ENCODE measurements at regions not wholly inside any gene's neighbourhood (a gene's known extent, or its start where the extent isn't known, plus 50 kb on each side); places are given as distances from the start of the nearest gene placed in this dataset.

DNA sequence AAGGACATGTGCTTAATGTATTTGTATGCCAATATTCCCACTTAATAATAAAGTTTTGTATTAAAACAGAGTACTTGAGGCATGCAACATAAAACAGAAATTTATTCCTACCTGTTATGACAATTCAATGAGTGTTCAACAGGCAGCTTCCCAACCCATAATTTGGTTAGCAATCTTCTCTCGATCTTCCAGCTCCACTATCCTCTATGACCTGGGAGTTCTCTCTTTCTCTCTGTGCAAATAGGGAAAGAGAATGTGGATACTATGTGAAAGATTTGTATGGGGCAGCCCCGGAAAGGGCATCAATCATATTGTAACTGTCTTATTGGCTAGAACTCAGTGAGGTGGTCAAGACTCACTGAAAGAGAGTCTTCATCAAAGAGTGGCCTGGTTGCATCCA lies 644.9 kb upstream of the PCDH20 start:
- TF ChIP-seq, protein P1, sequence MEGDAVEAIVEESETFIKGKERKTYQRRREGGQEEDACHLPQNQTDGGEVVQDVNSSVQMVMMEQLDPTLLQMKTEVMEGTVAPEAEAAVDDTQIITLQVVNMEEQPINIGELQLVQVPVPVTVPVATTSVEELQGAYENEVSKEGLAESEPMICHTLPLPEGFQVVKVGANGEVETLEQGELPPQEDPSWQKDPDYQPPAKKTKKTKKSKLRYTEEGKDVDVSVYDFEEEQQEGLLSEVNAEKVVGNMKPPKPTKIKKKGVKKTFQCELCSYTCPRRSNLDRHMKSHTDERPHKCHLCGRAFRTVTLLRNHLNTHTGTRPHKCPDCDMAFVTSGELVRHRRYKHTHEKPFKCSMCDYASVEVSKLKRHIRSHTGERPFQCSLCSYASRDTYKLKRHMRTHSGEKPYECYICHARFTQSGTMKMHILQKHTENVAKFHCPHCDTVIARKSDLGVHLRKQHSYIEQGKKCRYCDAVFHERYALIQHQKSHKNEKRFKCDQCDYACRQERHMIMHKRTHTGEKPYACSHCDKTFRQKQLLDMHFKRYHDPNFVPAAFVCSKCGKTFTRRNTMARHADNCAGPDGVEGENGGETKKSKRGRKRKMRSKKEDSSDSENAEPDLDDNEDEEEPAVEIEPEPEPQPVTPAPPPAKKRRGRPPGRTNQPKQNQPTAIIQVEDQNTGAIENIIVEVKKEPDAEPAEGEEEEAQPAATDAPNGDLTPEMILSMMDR (IDR thresholded peaks at IDR 0.05; ENCODE audit: insufficient read depth, low read length, poor library complexity, severe bottlenecking): no peak
- no peak for TF ChIP-seq EZH2phosphoT487 (conservative IDR thresholded peaks at IDR 0.05; ENCODE audit: low read length)

All from SU-DHL-6 (cell line).